ENCODE measurements at regions not wholly inside any gene's neighbourhood (a gene's known extent, or its start where the extent isn't known, plus 50 kb on each side); places are given as distances from the start of the nearest gene placed in this dataset.

DNA sequence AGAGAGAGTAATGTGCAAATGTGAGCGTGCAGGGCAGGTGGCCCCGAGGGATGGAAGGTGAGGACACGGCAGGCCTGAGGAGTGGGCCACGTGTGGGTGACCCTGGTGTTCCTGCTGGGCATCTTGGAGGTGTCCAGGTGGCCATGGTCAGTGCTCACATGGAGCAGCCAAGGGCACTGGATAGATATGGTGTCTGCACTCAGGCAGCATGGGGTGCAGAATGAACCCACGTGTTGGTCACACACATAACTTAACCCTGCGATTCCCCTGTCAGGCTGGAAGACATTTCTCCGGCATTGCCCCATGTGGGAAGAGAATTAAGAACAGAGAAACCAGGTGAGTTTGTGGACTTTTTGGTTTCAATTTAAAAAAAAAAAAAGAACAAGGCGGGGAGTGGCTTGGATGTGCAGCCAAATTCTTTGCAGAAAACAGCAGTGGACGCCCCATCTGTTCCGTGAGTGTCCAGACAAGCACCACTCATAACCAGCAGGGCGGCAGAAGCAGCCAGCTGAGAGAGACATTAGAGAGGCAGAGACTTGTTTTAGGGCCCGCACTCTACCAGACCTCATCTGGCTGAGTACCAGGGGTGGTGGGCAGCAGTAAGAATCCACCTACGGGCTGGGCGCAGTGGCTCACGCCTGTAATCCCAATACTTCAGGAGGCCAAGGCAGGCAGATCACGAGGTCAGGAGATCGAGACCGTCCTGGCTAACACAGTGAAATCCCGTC, 249.8 kb downstream of the ACKR3 start:
- no peaks in the 10 kb centered on the region for H3K27me3 ChIP-seq (ENCODE audit: control insufficient read depth, insufficient read depth, low read length)
- H3K36me3 ChIP-seq (ENCODE audit: control insufficient read depth, insufficient read depth, low read length) = no peaks in the 10 kb centered on the region
- TF ChIP-seq EZH2 (IDR thresholded peaks at IDR 0.05; ENCODE audit: low read length, missing control alignments) = no peak
- TF ChIP-seq, protein P1, sequence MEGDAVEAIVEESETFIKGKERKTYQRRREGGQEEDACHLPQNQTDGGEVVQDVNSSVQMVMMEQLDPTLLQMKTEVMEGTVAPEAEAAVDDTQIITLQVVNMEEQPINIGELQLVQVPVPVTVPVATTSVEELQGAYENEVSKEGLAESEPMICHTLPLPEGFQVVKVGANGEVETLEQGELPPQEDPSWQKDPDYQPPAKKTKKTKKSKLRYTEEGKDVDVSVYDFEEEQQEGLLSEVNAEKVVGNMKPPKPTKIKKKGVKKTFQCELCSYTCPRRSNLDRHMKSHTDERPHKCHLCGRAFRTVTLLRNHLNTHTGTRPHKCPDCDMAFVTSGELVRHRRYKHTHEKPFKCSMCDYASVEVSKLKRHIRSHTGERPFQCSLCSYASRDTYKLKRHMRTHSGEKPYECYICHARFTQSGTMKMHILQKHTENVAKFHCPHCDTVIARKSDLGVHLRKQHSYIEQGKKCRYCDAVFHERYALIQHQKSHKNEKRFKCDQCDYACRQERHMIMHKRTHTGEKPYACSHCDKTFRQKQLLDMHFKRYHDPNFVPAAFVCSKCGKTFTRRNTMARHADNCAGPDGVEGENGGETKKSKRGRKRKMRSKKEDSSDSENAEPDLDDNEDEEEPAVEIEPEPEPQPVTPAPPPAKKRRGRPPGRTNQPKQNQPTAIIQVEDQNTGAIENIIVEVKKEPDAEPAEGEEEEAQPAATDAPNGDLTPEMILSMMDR (conservative IDR thresholded peaks at IDR 0.05 in 1 of 2, IDR thresholded peaks at IDR 0.05 in 1 of 2; ENCODE audit: low read depth in 1 of 2, low read length in 2 of 2) = no peak
- no peak overlapping the region for H3K4me3 ChIP-seq (replicated peaks in 1 of 4; ENCODE audit: control extremely low read depth in 1 of 4, insufficient read depth in 1 of 4, low read depth in 3 of 4, low read length in 4 of 4)
- no peak overlapping the region for H3K27ac ChIP-seq (ENCODE audit: insufficient read depth, low read length)
- H2AFZ ChIP-seq (ENCODE audit: low read length) = no peak overlapping the region
- H3K79me2 ChIP-seq (ENCODE audit: control insufficient read depth, insufficient read depth, low read length) = no peaks in the 10 kb centered on the region
- H3K4me1 ChIP-seq (ENCODE audit: control insufficient read depth, extremely low read depth, insufficient read depth, low read length) = no peaks in the 10 kb centered on the region
- H3K4me2 ChIP-seq (ENCODE audit: extremely low read depth, insufficient read depth, low read length) = no peak overlapping the region
- no peaks in the 10 kb centered on the region for H4K20me1 ChIP-seq (ENCODE audit: control insufficient read depth, extremely low read depth, insufficient read depth, low read length)
- no peak for DNase-seq (ENCODE audit: low read depth in 2 of 2)
- no peaks in the 10 kb centered on the region for H3K9me3 ChIP-seq (ENCODE audit: control insufficient read depth, insufficient read depth, low read depth, low read length)
- H3K9ac ChIP-seq (ENCODE audit: insufficient read depth, low read length) = no peak overlapping the region

DNA sequence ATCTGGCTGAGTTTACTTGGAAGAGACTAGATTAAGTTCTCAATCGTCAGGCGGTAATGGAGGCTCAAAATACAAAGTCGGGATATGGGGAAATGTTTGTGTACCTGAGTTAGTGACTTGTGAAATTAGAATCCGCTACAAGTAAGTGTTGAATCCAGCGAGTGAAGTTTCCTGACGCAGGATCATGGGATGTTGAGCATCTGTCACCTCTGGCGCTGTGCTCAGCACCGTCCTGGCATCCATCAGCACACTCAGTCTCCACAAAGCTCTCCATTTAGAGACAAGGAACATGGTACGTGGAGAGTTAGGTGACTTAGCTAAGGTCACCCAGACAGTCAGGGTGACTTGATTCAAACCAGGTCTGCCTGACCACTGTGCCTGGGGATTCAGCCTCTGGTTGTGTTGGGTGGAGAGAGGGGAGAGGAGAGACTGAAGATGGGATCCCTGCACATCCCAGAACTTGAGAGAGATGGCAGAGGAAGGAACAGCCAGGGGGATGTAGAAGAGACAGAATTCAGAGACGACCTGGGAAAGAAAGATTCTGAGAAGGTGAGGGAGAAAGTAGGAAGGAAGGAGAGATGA, 251.2 kb downstream of the ACKR3 start:
- Histone ChIP-seq H3K4me1 (ENCODE audit: control insufficient read depth, extremely low read depth, insufficient read depth, low read length) (no peaks in the 10 kb centered on the region), H3K4me2 (ENCODE audit: extremely low read depth, insufficient read depth, low read length) (no peak overlapping the region), H3K36me3 (ENCODE audit: control insufficient read depth, insufficient read depth, low read length) (no peaks in the 10 kb centered on the region)

DNA sequence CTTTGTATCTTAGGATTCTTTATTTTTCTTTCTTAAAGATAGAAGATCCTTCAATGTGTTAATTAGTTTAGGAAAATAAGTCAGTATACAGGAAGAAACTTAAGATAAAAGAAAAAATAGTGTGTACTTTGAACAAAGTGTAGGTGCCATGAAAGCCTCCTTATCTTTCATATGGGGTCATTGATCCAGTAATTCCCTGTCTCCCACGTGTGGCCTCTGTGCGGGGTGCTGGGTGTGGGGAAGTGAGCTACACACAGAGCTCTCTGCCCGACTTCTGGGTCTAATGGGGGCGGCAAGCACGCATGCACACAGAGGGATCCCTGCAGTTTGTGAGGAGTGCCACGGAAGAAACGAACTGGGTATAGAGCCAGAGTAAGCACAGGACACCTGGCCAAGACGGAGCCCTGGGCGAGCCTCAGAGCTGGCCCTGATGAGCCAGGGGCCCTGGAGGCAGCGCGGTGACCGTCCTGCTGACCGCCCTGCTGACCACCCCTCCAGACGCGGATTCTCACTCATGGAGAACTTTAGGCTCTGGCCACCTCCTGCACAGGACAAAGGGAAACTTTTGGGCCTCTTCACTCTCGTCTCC, 253.5 kb downstream of the ACKR3 start:
- no peak for TF ChIP-seq EZH2 (IDR thresholded peaks at IDR 0.05; ENCODE audit: low read length, missing control alignments)
- TF ChIP-seq, protein P1 (conservative IDR thresholded peaks at IDR 0.05 in 1 of 2, IDR thresholded peaks at IDR 0.05 in 1 of 2; ENCODE audit: low read depth in 1 of 2, low read length in 2 of 2) = no peak
- Histone ChIP-seq H3K9me3 (ENCODE audit: control insufficient read depth, insufficient read depth, low read depth, low read length) (no peaks in the 10 kb centered on the region), H3K4me1 (ENCODE audit: control insufficient read depth, extremely low read depth, insufficient read depth, low read length) (no peaks in the 10 kb centered on the region)

More for the DNA sequence above, 251.2 kb downstream of the ACKR3 start:
- no peaks in the 10 kb centered on the region for H3K27me3 ChIP-seq (ENCODE audit: control insufficient read depth, insufficient read depth, low read length)
- H3K9ac ChIP-seq (ENCODE audit: insufficient read depth, low read length) = no peak overlapping the region
- no peak for DNase-seq (ENCODE audit: low read depth in 2 of 2)
- no peak overlapping the region for H3K4me3 ChIP-seq (replicated peaks in 1 of 4; ENCODE audit: control extremely low read depth in 1 of 4, insufficient read depth in 1 of 4, low read depth in 3 of 4, low read length in 4 of 4)
- H4K20me1 ChIP-seq (ENCODE audit: control insufficient read depth, extremely low read depth, insufficient read depth, low read length) = no peaks in the 10 kb centered on the region
- H2AFZ ChIP-seq (ENCODE audit: low read length) = no peak overlapping the region
- no peaks in the 10 kb centered on the region for H3K9me3 ChIP-seq (ENCODE audit: control insufficient read depth, insufficient read depth, low read depth, low read length)
- no peaks in the 10 kb centered on the region for H3K79me2 ChIP-seq (ENCODE audit: control insufficient read depth, insufficient read depth, low read length)
- H3K27ac ChIP-seq (ENCODE audit: insufficient read depth, low read length) = no peak overlapping the region
- TF ChIP-seq, protein P1 (conservative IDR thresholded peaks at IDR 0.05 in 1 of 2, IDR thresholded peaks at IDR 0.05 in 1 of 2; ENCODE audit: low read depth in 1 of 2, low read length in 2 of 2) = no peak
- TF ChIP-seq EZH2 (IDR thresholded peaks at IDR 0.05; ENCODE audit: low read length, missing control alignments) = no peak

More for the DNA sequence above, 253.5 kb downstream of the ACKR3 start:
- DNase-seq (ENCODE audit: low read depth in 2 of 2) = no peak
- Histone ChIP-seq H3K4me3 (replicated peaks in 1 of 4; ENCODE audit: control extremely low read depth in 1 of 4, insufficient read depth in 1 of 4, low read depth in 3 of 4, low read length in 4 of 4) (no peak overlapping the region), H3K36me3 (ENCODE audit: control insufficient read depth, insufficient read depth, low read length) (no peaks in the 10 kb centered on the region), H3K27ac (ENCODE audit: insufficient read depth, low read length) (no peak overlapping the region), H3K79me2 (ENCODE audit: control insufficient read depth, insufficient read depth, low read length) (no peaks in the 10 kb centered on the region), H3K9ac (ENCODE audit: insufficient read depth, low read length) (no peak overlapping the region), H4K20me1 (ENCODE audit: control insufficient read depth, extremely low read depth, insufficient read depth, low read length) (no peaks in the 10 kb centered on the region), H3K27me3 (ENCODE audit: control insufficient read depth, insufficient read depth, low read length) (no peaks in the 10 kb centered on the region), H3K4me2 (ENCODE audit: extremely low read depth, insufficient read depth, low read length) (no peak overlapping the region), H2AFZ (ENCODE audit: low read length) (no peak overlapping the region)

All from fibroblast of lung (primary cell).